ENCODE measurements at regions not wholly inside any gene's neighbourhood (a gene's known extent, or its start where the extent isn't known, plus 50 kb on each side); places are given as distances from the start of the nearest gene placed in this dataset.

DNA sequence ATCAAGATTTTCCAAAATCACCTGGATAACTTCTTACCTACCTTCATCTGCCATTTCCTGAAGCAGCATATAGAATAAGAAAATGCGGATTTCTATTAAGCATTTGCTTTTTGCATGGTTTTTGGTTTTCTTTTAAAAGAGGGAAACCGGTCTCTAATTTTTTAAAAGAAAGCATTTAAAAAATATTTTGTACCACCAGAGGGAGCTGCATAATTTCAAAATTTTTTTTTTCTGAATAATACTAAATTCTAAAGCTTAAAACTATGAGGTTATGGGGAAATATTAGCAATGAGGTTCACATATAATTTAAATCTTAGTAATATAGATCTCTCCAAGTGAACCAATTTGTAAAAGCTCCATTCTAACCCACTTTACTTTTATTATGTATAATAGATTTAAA is 137.7 kb upstream of the TENT5D start:
- Histone ChIP-seq H3F3A (ENCODE audit: insufficient read depth, low read length, poor library complexity, severe bottlenecking) (no peaks in the 10 kb centered on the region), H3K27ac (ENCODE audit: low read length) (no peak overlapping the region), H3K36me3 (ENCODE audit: insufficient read depth, low read length) (no peaks in the 10 kb centered on the region), H3K9me3 (ENCODE audit: low read length) (no peaks in the 10 kb centered on the region), H2AFZ (ENCODE audit: low read depth, low read length) (no peak overlapping the region), H3K9me2 (ENCODE audit: insufficient read depth, low read length) (no peaks in the 10 kb centered on the region), H3K79me2 (replicated peaks; ENCODE audit: insufficient read depth, low read length) (no peaks in the 10 kb centered on the region), H3K4me3 (ENCODE audit: low read length) (no peak overlapping the region), H3K27me3 (ENCODE audit: insufficient read depth, low read depth, low read length) (no peaks in the 10 kb centered on the region), H3K9ac (ENCODE audit: low read length) (no peak overlapping the region), H3K4me2 (ENCODE audit: low read length) (no peak overlapping the region), H4K20me1 (ENCODE audit: insufficient read depth) (no peaks in the 10 kb centered on the region)
- TF ChIP-seq POLR2AphosphoS5 (IDR thresholded peaks at IDR 0.05) (no peak), EP300 (conservative IDR thresholded peaks at IDR 0.05; ENCODE audit: poor library complexity, severe bottlenecking) (no peak), EZH2 (IDR thresholded peaks at IDR 0.05; ENCODE audit: borderline replicate concordance, insufficient read depth, low read length, poor library complexity, severe bottlenecking) (no peak), SMC3 (conservative IDR thresholded peaks at IDR 0.05; ENCODE audit: poor library complexity) (peak; percentile 39), RAD21 (conservative IDR thresholded peaks at IDR 0.05) (no peak)
- TF ChIP-seq, protein P1, sequence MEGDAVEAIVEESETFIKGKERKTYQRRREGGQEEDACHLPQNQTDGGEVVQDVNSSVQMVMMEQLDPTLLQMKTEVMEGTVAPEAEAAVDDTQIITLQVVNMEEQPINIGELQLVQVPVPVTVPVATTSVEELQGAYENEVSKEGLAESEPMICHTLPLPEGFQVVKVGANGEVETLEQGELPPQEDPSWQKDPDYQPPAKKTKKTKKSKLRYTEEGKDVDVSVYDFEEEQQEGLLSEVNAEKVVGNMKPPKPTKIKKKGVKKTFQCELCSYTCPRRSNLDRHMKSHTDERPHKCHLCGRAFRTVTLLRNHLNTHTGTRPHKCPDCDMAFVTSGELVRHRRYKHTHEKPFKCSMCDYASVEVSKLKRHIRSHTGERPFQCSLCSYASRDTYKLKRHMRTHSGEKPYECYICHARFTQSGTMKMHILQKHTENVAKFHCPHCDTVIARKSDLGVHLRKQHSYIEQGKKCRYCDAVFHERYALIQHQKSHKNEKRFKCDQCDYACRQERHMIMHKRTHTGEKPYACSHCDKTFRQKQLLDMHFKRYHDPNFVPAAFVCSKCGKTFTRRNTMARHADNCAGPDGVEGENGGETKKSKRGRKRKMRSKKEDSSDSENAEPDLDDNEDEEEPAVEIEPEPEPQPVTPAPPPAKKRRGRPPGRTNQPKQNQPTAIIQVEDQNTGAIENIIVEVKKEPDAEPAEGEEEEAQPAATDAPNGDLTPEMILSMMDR (IDR thresholded peaks at IDR 0.05; ENCODE audit: poor library complexity, severe bottlenecking), result peak; percentile 38

DNA sequence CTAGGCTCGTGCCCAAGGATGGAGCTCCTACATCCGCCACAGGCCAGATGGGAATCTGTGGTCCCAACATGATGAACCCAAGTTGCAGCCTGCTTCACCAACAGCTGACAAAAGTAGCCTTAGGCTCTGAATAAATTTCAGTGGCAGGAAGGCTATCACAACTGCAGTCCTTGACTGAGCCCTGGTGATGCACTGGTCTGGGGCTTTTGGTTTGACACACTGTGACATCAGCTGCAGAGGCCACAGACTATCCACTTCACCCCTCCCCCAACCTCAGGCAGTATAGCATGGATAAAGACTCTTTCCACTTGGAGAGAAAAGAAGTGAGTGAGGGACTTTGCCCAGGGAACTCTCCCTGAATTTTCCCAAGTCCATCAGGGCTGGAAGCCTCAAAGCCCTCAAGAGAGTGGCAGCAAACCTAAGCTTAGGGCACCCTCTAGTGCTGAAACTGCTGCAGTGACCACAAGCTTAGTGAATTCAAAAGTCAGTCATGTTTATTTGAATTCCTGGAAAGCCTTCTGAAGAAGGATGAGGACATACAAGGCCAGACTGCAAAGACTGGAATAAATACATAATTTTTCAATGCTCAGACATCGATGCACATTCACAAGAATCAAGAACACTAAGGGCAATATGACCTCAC is 135.0 kb upstream of the TENT5D start:
- H3K27ac ChIP-seq (ENCODE audit: low read length), result no peak overlapping the region
- no peak overlapping the region for H3K4me2 ChIP-seq (ENCODE audit: low read length)
- H3K9me3 ChIP-seq (ENCODE audit: low read length), result no peaks in the 10 kb centered on the region
- TF ChIP-seq RAD21 (conservative IDR thresholded peaks at IDR 0.05) (peak; percentile 55), TAF1 (IDR thresholded peaks at IDR 0.05; ENCODE audit: low read depth) (no peak), EZH2 (IDR thresholded peaks at IDR 0.05; ENCODE audit: borderline replicate concordance, insufficient read depth, low read length, poor library complexity, severe bottlenecking) (no peak), SMC3 (conservative IDR thresholded peaks at IDR 0.05; ENCODE audit: poor library complexity) (peak; percentile 38), MXI1 (conservative IDR thresholded peaks at IDR 0.05; ENCODE audit: poor library complexity, severe bottlenecking) (no peak)
- TF ChIP-seq, protein P1 (IDR thresholded peaks at IDR 0.05; ENCODE audit: poor library complexity, severe bottlenecking), result peak; percentile 48
- TF ChIP-seq, protein P2, sequence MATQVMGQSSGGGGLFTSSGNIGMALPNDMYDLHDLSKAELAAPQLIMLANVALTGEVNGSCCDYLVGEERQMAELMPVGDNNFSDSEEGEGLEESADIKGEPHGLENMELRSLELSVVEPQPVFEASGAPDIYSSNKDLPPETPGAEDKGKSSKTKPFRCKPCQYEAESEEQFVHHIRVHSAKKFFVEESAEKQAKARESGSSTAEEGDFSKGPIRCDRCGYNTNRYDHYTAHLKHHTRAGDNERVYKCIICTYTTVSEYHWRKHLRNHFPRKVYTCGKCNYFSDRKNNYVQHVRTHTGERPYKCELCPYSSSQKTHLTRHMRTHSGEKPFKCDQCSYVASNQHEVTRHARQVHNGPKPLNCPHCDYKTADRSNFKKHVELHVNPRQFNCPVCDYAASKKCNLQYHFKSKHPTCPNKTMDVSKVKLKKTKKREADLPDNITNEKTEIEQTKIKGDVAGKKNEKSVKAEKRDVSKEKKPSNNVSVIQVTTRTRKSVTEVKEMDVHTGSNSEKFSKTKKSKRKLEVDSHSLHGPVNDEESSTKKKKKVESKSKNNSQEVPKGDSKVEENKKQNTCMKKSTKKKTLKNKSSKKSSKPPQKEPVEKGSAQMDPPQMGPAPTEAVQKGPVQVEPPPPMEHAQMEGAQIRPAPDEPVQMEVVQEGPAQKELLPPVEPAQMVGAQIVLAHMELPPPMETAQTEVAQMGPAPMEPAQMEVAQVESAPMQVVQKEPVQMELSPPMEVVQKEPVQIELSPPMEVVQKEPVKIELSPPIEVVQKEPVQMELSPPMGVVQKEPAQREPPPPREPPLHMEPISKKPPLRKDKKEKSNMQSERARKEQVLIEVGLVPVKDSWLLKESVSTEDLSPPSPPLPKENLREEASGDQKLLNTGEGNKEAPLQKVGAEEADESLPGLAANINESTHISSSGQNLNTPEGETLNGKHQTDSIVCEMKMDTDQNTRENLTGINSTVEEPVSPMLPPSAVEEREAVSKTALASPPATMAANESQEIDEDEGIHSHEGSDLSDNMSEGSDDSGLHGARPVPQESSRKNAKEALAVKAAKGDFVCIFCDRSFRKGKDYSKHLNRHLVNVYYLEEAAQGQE (IDR thresholded peaks at IDR 0.05; ENCODE audit: borderline replicate concordance), result no peak
- H3F3A ChIP-seq (ENCODE audit: insufficient read depth, low read length, poor library complexity, severe bottlenecking), result no peaks in the 10 kb centered on the region
- H2AFZ ChIP-seq (ENCODE audit: low read depth, low read length), result no peak overlapping the region
- H3K9ac ChIP-seq (ENCODE audit: low read length), result no peak overlapping the region
- no peaks in the 10 kb centered on the region for H4K20me1 ChIP-seq (ENCODE audit: insufficient read depth)
- H3K27me3 ChIP-seq (ENCODE audit: insufficient read depth, low read depth, low read length), result no peaks in the 10 kb centered on the region
- H3K4me3 ChIP-seq (ENCODE audit: low read length), result no peak overlapping the region
- no peaks in the 10 kb centered on the region for H3K9me2 ChIP-seq (ENCODE audit: insufficient read depth, low read length)
- no peaks in the 10 kb centered on the region for H3K36me3 ChIP-seq (ENCODE audit: insufficient read depth, low read length)
- no peaks in the 10 kb centered on the region for H3K79me2 ChIP-seq (replicated peaks; ENCODE audit: insufficient read depth, low read length)
